HepG2 (cell line): ENCODE measurements at regions not wholly inside any gene's neighbourhood (a gene's known extent, or its start where the extent isn't known, plus 50 kb on each side); places are given as distances from the start of the nearest gene placed in this dataset.

Source experiments
- CCAR2 ChIP-seq: fragments of 200-400 bp; formaldehyde crosslinking; optimal IDR thresholded peaks from 2 replicates; pipeline ENCODE3; 2018; ENCODE audit warnings: low read depth, mild to moderate bottlenecking, low read length, moderate library complexity
- LRRFIP1 ChIP-seq: sonication (generic); formaldehyde crosslinking; conservative IDR thresholded peaks from 2 replicates; pipeline ENCODE4 v1.4.0; 2020; ENCODE audit warnings: missing genetic modification reagents
- MED1 ChIP-seq: sonication (generic); formaldehyde crosslinking; IDR thresholded peaks from 2 replicates; pipeline ENCODE4 v1.4.0; 2020; ENCODE audit warnings: missing genetic modification reagents
- MYPOP ChIP-seq: sonication (generic); formaldehyde crosslinking; IDR thresholded peaks from 2 replicates; pipeline ENCODE4 v1.8.1; 2023; ENCODE audit warnings: mild to moderate bottlenecking, moderate library complexity, missing genetic modification reagents
- NKX3-1 ChIP-seq: sonication (generic); formaldehyde crosslinking; IDR thresholded peaks from 2 replicates; pipeline ENCODE4 v1.5.0; 2020; ENCODE audit warnings: missing genetic modification reagents
- RBM22 ChIP-seq: fragments of 200-400 bp; formaldehyde crosslinking; optimal IDR thresholded peaks from 2 replicates; pipeline ENCODE3; 2017; ENCODE audit warnings: mild to moderate bottlenecking, low read length, moderate library complexity
- SIX4 ChIP-seq: sonication (generic); formaldehyde crosslinking; IDR thresholded peaks from 2 replicates; pipeline ENCODE4 v1.4.0; 2020; ENCODE audit warnings: missing genetic modification reagents
- TCF7L2 ChIP-seq: IDR thresholded peaks from 2 replicates; pipeline ENCODE4 v1.6.1; 2011; ENCODE audit warnings: mild to moderate bottlenecking, low read depth, low read length, moderate library complexity
- THRA ChIP-seq: sonication (generic); formaldehyde crosslinking; IDR thresholded peaks from 2 replicates; pipeline ENCODE4 v1.4.0; 2020; ENCODE audit warnings: missing genetic modification reagents, borderline replicate concordance
- ZFP41 ChIP-seq: sonication (generic); formaldehyde crosslinking; IDR thresholded peaks from 2 replicates; pipeline ENCODE4 v1.4.0; 2020; ENCODE audit warnings: mild to moderate bottlenecking, missing genetic modification reagents, borderline replicate concordance
- ZGPAT ChIP-seq: IDR thresholded peaks from 2 replicates; pipeline ENCODE4 v1.6.1; 2016; ENCODE audit warnings: mild to moderate bottlenecking
- ZNF142 ChIP-seq: sonication (generic); formaldehyde crosslinking; IDR thresholded peaks from 2 replicates; pipeline ENCODE4 v1.4.0; 2020; ENCODE audit warnings: missing genetic modification reagents
- ZNF749 ChIP-seq: sonication (generic); formaldehyde crosslinking; IDR thresholded peaks from 2 replicates; pipeline ENCODE4 v1.8.0; 2022; ENCODE audit warnings: mild to moderate bottlenecking, missing genetic modification reagents, moderate library complexity, borderline replicate concordance
- ZSCAN5A ChIP-seq: sonication (generic); formaldehyde crosslinking; IDR thresholded peaks from 2 replicates; pipeline ENCODE4 v1.8.0; 2022; ENCODE audit warnings: mild to moderate bottlenecking, missing genetic modification reagents, borderline replicate concordance

GRCh38 chr15:66931768-66932633 lies 133.4 kb upstream of the SMAD3 start (continued):
- peak; percentile 91; the same call in 1 of the 2 replicates for TF ChIP-seq THRA (CRISPR knock-in tag)
- TF ChIP-seq ZFP41 (CRISPR knock-in tag), result no peak
- no peak for TF ChIP-seq NKX3-1 (CRISPR knock-in tag)
- 0 out of 2 replicates have a peak, but pooled peaks have one; percentile 41 for TF ChIP-seq MYPOP (CRISPR knock-in tag)
- TF ChIP-seq ZNF142 (CRISPR knock-in tag), result no peak
- no peak for TF ChIP-seq LRRFIP1 (CRISPR knock-in tag)
- peak; percentile 22; the same call in 1 of the 2 replicates for TF ChIP-seq ZGPAT (CRISPR knock-in tag)
- TF ChIP-seq RBM22, result no peak
- no peak for TF ChIP-seq ZNF749
- no peak for TF ChIP-seq ZSCAN5A (CRISPR knock-in tag)
- no peak for TF ChIP-seq CCAR2
- no peak for TF ChIP-seq TCF7L2
- TF ChIP-seq SIX4 (CRISPR knock-in tag), result no peak
- TF ChIP-seq MED1 (CRISPR knock-in tag), result peak; percentile 84
